Kasumi-1 (cell line): ENCODE measurements at regions not wholly inside any gene's neighbourhood (a gene's known extent, or its start where the extent isn't known, plus 50 kb on each side); places are given as distances from the start of the nearest gene placed in this dataset.

Experiments used
- DNase-seq, 2 experiments: peaks; one replicate each; lab custom pipeline; 2025; lab: John Stamatoyannopoulos, UW

DNA sequence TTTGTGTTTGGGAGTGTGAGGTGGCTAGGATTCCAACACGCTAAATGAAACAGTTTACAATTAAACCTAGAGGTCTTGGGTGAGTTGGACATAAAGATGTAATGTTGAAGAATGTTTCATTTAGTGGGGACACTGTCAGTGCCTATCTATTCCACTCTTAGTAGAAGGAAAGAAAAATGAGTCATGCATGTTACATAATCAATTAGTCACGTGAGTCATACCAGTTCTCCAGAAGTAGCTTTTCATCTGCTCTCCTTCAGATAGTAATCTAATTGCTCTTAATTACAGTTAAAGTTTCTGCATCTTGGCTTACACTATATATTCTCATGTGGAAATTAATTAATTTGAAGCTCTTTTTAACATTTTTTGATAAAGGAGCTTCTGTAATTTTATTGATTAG lies 115.7 kb upstream of the P2RY1 start:
- peak; percentile 53 to 56 for DNase-seq

DNA sequence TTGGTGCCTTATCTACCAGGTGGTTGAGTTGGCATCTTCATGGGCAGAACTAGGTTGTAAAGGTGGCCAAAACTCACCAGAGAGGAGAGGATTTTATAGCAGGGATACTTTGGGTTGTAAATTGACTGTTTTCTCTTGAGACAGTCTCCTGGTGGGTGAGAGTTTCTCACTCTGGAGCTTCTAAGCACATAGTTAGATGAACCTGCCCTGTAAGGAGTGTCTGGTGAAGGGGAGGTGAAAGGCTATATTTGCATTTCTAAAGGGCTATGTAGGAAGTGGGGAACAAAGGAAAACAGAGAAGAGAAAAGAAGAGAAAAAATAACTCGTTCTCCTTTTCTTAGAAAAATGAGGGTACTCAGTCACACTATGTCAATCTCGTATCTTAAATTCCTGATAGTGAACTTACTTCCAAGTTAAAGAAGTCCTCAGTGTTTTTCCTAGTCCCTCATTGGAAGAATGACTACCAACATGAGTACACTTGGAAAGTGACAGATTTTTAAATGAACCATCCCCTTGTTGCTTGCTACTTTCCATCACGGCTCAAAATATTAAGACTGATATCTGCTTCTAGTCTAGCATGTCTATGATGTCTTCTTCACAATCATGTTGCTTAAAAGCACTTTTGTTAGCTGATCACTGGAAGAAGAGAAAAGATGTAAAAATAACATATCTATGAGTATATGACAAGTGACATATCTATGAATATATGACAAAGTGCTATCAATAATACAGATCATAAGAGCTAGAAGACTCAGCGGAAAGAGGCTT lies 113.8 kb upstream of the P2RY1 start:
- no peak for DNase-seq

DNA sequence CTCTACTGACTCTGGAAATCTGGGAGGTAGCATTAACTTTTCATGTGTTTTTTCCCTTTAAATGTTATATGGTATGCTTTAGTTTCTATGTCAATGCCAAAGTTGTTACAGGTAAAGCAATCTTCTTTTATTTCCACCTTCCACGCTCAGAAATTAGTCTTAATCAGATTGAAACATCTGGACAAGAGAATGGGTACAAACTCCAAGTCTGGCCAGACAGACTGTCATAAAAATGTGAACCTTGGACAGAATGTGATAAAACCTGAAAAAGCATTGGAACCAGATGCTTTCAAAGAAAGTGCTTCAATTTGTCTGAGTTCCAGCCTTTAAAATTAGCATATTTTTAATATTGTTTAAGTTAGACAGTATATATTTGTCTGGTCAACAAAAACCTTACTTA lies 110.7 kb upstream of the P2RY1 start:
- no peak for DNase-seq

DNA sequence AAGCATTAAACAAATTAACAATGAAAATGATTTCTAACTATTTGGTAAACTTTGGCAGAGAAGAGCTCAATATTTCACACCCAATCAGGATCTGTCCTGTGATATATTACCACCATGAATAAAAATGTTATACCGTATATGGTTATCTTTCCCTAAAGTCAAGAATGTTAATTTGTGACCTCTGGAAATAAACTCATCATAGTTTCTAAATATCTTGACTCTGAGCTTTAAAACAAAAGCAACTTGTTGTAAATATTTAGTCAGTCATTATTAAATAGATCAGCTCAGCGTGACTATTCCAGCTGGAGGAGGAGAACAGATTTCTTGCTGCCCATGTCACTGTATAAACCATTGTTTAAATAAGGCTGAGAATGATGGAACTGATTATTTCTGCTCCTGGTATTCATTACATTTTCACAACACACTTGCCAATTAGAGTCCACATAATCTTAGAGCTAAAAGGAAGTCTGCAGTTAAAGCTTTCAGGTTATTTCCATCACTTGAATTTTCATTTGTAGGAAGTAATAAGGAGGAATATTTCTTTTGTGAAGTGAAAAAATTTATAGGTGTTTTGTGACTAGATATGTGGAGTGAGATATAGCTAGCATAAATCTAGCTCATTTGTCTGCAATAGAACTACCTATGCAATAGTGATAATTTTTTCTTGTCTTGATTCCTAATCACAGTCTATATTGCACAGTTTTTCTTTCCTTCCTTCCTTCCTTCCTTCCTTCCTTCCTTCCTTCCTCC lies 106.5 kb upstream of the P2RY1 start:
- DNase-seq, result no peak

DNA sequence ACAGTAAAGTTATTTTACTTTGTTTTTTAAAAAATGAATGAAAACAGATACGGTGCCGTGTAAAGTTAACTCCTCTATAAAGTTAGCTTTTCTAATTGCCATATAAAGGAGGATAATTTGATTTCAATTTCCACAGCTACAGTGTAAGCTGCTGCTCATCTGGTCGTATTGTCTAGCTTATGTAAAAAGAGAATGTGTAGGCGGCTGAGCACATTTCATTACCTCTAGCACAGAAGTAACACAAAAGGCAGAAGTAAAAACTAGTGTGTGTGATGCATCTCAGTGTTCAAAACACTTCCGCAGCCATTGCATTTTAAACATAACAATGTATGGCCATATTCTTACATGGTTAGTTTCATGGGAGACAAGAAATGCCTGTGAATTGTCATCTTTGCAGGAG lies 105.0 kb upstream of the P2RY1 start:
- no peak for DNase-seq

DNA sequence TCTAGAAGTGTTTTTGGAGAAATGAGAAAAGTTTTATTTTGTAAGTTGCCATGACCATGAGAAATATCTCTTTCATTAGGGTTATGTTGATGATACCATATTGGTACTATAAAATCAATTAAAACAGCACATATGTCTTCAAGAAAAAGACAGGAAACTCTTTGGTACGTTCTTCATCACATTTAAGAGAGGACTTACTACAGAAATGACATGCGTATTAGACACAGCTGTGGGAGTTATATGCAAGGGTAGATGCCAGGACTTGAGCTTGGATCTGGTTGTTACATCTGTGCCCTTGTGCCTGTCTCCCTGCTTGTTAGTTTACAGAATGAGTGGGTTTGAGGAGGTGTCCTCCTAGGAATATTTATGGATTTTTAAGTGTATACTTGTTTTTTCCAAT lies 103.4 kb upstream of the P2RY1 start:
- no peak for DNase-seq

DNA sequence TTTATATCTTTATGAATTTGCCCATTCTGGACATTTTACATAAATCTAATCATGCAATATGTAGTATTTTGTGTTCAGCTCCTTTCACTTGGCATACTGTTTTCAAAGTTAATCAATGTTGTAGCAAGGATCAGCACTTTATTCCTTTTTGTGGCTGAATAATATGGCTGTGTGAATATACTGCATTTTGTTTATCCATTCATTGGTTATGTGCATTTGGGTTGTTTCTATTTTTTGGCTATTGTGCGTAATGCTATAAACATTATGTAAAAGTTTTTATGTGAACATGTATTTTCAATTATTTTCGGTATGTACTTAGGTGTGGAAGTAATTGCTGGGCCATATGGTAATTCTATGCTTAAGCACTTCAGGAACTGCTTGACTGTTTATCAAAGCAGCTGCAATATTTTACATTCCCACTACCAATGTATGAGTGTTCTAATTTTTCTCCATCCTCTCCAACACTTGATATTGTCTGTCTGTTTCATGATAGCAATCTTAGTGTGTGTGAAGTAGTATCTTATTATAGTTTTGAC lies 101.3 kb upstream of the P2RY1 start:
- DNase-seq, result no peak

DNA sequence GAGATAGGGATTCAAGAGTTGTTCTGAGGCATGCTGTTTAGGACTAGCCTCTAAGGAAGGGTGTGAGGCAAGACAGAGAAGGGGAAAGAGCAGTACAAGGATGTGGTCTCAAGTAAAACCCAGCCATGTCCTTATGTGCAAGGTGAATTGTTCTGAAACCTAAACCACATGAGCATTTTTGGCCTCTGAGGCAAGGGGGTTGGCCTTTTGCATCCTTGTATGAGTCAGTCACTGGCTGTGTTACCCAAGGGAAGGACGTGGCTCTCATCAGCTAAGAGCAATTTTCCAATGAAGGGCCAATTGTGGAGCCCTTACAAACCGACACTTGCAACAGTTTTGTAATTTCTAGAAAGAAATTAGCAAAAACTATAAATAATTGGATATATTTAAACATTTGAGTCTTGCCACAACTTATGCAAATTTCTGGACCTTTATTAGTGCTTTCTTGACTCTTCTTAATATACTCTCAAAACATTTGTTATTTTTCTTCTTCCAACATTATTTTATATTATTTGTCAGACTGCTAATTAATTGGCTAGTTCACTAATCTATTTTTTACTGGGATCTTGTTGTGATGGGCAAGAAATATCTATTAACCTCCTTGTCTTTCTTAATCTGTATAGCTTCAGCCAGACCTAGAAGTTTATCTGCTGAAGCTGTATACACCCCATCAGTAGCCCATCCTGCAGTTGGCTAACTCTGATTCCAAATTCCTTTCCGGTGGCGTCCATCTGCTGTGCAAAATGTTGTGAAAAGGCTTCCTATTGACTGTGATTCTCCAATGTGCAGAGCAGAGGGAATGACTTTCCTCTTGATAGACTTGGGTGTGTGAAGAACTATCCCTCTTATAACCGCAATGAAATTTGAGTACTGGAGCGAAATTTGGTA lies 97.7 kb upstream of the P2RY1 start:
- peak; percentile 26 to 43 for DNase-seq

DNA sequence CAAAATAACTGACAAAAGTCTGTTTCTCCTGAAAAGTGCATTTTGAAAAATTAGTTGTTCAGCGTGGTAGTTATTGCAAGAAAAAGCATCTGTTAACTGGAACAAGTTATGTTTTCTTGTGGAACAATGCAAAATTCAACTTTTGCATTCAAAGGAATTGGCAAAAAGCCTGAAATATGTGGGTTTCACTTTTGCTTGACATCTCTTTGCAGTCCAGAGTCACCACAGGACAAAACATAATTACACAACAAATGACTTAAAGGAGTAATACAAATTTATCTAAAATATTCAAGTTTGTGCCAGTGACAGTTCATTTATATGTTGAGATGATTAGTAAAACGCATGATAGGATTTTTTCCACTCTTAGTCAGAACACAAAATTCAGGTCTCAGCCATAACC lies 96.3 kb upstream of the P2RY1 start:
- peak; percentile 2 to 6 for DNase-seq

DNA sequence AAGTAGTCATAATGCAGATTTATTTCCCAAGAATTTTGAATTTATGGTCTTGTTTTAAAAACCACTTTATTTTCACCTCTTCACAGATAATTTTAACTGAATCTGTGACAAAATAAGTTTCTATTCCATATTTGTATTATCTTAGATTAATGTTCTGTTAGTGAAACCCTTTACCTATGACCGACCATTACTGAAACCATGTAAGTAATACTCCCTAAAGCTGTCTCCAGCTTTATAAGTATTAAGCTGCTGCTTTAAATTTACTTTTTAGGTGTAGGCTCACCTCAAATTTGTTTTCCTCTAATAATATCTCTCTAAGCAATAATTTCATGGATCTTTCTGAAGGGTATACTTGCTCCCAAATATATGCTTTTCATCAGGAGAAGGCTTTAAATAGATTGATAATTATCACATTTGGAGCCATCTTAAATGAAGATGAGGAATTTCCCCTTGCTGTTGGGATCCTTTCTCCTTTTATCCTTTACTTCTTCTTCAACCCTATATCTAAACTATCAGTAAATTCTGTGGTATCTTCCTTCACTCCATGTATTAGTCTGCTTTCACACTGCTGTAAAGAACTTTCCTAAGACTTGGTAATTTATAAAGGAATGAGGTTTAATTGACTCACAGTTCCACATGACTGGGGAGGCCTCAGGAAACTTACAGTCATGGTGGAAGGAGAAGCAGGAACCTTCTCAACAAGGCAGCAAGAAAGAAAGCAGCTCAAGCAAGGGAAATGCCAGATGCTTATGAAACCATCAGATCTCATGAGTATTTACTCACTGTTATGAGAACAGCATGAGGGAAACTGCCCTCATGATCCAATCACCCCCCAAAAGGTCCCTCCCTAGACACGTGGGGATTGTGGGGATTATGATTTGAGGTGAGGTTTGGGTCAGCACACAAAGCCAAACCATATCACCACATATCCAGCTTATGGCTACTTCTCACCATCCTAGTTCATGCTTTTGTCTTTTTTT lies 92.3 kb upstream of the P2RY1 start:
- DNase-seq, result no peak

DNA sequence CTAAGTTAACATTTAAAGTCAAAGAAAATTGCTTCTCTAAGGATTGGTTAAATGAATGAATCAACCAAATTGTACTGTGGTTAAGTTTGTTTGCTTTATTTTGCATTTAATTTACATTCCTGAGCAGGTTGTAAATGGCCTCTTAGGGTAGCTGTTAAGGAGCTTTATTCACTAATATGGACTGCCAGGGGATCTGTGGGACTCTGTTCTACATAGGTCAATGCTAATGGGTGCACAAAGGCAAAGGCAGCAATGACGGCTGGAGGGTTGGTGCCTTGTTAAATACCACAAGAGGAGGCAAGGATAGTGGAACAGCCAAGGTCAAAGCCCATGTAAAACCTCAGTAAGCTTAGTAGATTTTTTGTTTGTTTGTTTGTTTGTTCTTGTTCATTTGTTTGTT lies 89.3 kb upstream of the P2RY1 start:
- no peak for DNase-seq

DNA sequence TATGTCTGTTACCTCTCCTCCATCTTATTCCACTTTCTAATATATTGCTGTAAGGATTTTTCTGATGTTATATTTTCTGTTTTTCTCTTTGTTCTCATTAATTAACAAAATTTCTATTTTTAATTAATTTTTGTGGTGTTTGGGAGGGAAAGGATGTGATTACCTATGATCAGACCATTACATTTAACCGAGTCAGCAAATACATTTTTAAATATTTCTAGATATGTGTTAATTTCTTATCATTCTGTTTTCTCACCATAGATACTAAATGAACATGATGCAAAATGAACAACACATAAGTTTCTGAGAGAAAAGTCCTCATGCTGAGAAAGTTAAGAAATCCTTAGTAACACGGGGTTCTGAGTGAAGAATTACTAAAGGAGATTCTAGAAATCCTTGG lies 80.6 kb upstream of the P2RY1 start:
- no peak for DNase-seq

DNA sequence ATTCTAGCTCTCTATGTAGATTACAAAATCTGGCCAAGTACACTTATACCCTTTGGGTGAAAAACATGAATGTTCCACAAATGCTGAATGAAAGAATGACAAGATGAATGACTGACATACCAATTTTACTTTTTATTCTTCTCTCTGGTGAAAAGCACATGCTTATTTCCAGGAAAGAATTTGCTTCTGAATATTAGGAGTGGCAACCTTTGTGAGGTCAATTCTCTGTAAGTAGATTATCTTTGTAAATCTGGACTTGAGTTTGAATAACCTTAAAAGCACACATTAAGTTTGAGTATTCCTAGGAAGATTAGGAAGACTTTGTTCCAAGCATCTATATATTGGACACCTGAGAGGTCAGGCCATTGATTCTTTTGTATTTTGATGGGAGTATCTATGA lies 78.1 kb upstream of the P2RY1 start:
- DNase-seq, result no peak

DNA sequence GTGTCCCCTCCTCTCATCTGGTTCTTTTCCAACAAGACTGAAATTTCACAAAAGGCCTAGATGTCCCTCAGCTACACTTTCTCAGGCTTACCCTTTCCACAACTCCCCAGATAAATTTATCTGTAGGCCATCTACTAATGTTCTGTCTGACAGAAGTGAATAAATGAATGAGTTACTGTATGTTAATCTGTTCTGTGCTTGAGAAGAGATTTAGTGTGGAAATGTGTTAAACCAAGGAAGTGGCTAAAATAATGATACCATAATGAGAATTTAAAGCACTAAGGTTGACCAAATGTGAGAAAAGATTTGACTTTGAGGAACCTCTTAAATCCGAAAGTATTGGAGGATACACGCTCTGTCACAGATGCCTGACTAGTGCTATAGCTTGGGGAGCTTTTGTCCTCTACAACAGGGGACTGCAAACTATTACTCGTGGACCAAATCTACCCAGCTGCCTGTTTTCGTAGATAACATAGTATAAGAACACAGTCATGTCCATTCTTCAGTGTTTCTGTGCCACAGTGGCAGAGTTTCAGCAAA lies 74.8 kb upstream of the P2RY1 start:
- no peak for DNase-seq

DNA sequence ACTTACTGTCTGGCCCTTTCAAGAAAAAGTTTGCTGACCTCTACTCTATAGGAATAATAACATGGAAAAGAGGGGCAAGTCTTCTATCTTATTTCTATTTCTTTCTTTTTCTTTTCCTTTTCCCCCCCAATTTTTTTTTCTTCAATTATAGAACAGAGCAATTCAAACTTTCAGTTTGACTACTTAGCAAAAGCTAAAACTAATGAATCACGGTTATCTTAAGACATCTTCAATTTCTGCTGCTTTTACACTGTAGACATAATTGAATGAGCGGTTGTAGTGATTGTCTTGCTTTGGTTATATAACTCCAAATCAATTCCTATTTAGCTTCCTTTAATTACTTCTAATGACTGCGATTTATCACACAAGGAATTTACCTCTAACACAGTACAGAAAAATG lies 74.3 kb upstream of the P2RY1 start:
- no peak for DNase-seq

DNA sequence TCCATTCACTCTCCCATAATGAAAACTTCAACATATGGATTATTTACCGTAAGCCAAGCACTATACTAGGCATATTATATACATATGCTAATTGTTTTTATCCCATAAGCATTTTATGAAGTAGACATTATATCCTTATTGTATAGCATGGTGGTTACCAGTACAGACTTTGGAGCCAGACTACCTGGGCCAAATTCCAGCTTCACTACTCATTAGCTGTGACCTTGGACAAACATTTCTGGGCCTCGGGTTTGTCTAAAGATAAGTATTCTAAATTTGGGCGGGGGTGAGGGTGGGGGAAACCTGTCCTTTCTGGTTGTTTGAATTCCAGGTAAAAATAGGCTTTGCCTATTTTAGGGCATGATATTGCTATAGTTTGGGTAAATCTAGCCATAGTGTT lies 66.5 kb upstream of the P2RY1 start:
- no peak for DNase-seq

DNA sequence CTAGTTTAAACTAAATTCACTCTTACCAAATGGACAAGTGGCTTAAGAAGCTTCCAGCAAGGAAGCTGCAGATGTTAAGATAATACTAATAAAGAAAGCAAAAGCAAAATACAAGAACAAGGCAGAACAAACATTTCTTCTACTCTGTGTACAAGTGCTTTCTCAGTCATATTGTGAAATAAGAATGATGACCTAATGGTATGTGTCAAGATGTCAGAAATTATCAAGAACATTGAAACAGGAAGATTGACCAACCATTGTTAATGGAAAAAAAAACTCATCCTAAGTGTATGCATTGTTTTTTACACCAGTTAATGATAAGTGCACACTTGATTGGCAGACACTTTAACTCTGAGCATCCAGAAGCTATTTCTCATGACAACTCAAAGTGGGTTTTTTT lies 65.4 kb upstream of the P2RY1 start:
- DNase-seq, result no peak

DNA sequence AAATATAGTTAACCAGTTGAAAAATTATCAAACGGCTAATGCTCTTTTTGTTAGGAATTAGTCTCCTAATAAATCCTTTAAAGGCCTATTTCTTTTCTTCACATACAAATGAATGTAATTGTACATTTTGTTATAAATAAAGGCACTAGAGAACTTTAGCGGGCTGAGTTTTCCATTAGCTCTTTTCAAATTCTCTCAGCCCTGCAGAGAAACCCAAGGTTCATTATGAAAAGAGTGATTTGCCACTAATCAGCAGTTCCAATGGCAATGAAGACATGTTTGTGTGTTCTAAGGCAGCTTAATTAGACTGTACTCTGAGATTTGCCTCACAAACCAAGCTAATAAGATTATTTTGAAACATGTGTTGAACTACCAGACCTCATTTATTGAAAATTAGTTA lies 64.6 kb upstream of the P2RY1 start:
- DNase-seq, result no peak

DNA sequence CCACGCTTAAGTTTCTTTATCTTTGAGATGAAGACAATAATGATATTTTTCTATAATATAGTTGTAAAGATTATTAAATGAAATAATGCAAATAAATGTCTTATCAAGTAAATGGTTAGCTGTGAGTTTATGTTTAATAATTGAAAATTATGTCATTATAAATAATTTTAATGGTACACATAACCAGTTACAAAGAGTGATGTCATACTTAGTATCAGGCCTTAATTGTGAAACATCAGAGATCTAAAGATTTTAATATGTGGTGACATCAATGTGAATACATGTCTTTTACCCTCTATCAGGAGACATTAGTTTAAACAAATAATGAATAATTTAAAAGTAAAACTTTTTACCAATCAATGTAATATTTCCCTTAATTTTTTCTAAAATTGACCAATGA lies 63.8 kb upstream of the P2RY1 start:
- no peak for DNase-seq

DNA sequence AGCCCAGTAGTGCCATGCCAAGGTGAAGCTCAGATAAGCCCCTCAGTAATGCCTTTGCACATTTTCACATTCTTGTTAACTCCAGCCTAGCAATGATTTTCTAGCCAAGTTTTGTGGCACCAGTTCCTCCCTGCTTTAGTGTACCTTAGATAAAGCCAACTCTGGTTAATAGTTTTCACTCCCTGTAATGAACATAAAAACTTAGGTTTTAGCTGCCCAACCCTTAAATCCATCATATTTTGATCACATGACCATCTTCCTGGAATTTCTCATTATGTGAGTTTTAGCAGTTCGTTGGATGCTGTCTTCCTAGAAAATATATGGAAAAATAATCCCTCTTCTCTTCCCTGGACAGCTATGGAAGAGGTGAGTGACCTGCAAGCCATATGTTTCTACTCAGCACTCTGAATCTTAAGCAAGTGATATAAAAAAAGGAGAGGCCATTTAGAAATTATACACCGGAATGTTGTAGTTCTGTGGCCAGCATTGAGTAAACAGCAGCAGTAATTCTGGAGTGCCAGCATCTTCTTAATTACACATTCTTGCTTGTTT lies 62.2 kb upstream of the P2RY1 start:
- DNase-seq, result no peak

DNA sequence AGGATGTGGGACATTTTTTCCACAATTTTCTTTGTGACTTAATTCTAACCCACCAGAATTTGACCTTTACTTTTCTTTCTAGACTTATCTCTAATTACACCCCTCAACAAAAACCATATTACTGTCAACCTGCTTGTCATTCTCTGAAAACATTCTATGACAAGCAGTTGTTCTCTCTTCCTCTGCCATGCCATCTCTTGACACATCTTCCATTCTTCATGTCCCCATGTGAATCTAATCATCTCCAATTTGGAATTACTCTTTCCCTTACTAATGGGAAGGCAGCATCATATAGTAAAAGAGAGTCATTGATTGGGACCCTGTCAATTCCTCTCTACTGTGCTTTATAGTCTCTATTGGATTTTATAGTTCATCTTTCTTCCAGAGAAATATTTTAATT lies 61.3 kb upstream of the P2RY1 start:
- DNase-seq, result no peak
